Left kidney (tissue), 1 donor: ENCODE measurements at regions not wholly inside any gene's neighbourhood (a gene's known extent, or its start where the extent isn't known, plus 50 kb on each side); places are given as distances from the start of the nearest gene placed in this dataset.

Source experiments
- DNase-seq: peaks from one replicate; pipeline ENCODE4 v3.0.0-alpha.2; 2013

DNA sequence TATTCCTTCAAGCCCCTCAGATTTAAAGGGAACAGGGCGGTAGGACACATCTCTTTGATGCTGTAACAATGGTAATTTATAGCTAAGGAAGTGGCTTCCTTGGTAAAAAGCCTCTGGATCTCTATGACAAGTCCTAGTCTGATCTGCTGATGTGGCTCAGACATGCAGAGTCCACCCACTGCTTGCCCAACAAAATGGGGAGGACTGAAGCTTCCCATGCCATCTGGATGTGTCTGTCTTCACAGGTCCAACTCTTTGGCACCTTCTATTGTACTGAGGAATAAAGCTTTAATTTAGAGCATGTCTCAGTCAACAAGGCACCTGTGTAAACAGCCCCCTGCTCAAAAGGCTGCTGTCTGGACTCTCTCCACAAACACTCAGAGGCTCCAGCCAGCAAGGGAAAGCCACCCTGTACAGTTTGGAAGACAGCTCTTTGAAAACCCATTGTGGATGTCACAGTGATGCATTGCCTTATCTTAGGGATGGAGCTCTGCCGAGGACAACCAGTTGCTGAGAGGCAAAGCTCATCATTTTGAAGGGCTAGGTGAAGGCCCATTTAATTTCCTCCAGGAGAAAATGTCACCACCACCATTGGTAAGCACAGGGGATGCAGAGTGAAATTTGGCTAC lies 348.6 kb upstream of the GRM7 start:
- DNase-seq = no peak

DNA sequence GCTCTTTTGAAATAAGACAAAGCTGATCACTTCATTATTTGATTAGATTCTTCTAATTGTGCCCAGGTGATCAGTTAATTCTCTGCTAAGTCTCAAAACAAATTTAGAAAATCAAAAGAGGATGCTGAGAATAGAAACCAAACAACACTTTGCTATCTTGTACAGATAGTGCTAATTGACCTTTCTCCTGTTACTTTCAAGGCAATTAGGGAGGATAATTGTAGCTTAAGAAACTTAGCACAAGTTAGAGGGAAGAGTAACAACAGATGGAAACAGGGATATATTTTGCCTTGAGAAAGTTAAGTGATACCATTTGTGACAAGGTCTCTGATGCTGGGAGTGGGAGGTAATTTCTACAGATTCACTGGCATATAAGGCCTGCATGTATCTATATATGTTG lies 344.8 kb upstream of the GRM7 start:
- DNase-seq = no peak

DNA sequence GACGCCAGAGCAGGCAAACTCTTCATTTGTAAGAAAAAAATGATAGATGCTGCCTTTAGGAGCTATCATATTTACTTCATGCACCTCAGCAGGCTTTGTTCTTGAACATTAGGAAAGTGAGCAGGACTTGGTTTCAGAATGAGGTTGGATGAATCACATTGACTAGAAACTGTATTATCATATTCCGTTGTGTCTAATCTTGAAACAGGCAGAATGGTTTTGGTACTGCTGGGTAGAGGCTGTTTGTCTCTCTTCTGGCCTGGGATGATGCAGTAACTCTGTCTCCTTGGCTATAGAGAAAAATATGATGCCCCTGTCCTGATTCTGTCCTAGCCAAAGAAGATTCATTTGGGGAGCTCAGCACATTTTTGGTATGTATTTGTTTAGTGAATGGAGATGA lies 344.2 kb upstream of the GRM7 start:
- DNase-seq = no peak

DNA sequence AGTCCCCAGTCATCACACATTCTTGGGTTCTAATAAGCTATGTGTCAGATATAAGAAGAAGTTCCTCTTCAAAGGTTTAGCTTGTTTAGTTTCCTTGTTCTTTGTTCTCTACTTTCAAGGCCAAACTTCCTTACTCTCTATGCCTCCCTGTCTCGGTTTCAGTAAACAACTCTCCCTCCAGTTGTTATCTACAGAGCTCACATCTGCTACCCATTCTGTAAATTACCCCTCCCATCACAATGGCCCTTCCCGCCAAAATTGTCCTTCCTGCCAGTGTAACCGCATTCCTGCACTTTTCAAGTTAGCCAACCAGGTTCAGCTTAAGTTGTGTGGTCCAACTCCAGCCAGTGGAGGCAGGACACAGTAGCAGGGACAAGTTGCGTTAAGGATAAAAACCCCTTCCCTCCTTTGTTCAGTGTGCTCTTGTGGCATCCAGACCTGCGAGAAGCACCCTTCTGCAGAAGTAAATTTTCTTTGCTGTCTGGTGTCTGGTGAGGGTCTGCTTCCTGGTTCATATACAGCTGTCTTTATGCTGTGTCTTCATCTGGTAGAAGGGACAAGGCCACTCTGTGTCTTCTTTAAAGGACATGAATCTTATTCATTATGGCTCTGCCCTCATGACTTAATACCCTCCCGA lies 342.1 kb upstream of the GRM7 start:
- no peak for DNase-seq

DNA sequence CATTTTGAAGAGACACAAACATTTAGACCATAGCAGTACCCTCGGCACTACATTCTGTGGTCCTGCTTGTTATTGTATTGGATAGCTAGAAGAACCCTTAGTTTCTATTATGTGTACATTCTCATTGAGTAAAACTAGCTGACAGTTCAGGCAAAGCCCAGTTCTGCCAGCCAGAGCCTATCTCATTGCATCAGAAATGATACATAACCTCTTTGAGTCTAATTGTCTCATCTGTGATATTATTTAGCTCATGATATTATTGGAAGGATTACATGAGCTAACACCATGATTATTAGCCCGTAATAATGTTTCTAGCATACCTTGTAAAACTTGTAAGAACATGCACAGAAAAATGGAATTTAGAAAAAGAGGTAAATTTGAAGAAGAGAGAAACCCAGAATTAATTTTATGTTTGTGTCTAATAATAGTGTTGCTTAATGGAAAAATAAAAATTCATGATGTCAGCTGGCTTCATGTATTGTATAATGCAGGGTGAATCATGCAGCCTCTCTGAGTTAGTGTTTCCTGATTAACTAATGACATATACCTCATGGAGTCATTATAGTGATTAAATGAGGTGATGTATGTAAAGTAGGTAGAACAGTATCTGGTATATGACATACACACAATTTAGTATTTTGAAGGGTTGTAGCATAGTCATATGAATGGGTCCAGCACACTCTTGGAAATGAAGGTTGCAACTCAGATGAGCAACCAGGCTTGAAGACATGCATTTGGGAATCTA lies 339.4 kb upstream of the GRM7 start:
- DNase-seq = no peak

DNA sequence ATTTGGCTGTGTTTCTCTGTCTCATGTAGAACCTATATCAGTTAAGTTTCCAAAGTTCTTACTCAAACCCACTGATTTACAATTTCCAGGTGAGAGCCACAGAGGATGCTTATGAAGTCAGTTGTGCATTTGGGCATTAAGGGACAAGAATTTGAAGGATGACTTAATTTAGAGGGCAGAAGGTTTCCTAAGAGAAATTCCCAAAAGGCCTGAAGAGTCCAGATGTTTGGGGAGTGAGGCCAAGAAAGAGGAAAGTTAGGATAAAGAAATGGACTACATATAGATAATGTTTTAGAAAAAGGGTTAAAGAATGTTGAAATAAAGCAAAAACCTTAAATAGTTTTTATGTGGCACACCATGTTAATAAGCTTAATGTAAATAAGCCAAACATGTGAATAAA lies 338.7 kb upstream of the GRM7 start:
- DNase-seq = no peak

DNA sequence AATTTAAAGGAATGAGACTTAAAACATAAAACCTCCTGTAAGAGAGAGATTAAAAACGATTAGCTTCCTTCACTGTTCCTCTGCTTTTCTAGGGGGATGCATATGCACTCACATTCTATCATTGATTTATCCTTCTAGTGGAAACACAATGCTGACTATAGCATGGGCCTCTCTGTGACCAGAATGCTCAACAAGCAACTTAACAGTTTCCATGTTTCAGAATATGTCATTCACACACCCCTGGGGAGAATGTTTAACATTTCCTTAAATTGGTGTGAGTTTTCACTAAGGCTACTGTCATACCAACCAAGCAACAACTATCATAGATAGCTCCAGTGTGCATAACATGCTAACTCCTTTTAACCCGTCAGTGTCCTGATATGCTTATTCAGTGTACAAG lies 337.9 kb upstream of the GRM7 start:
- no peak for DNase-seq

DNA sequence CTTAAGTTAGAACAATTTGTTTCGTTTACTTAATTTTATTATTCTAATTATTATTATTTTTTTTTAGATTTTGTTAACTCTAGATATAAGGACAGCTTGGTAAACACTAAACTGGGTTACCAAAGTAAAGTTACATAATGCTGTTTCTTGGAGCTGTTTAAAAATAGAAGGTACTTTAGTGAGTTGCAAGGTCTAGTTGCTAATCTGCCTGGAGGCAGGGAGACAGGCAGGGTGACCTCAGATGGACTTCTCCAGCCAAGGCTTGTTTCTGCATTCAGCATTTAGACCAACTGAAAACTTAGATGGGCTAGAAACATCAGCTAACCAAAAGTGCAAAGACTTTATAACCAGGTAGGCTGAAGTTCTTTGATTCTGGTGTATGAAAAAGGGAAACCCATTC lies 336.4 kb upstream of the GRM7 start:
- DNase-seq = no peak

DNA sequence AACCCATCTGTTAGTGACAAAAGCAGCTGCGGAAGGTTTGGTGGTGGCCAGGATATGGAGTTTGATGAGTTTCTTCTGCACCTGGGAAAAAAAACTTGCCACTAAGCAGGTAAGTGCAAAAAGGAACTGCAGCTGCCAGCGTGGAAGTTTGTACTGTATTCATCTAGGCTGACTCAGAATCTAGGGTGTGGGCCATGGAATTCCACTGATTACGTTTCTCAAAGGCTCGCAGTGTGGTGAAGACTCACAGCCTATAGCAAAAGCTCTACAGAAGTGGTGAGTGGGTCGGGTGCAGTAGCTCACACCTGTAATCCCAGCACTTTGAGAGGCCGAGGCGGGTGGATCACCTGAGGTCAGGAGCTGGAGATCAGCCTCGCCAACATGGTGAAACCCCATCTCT lies 334.6 kb upstream of the GRM7 start:
- no peak for DNase-seq

DNA sequence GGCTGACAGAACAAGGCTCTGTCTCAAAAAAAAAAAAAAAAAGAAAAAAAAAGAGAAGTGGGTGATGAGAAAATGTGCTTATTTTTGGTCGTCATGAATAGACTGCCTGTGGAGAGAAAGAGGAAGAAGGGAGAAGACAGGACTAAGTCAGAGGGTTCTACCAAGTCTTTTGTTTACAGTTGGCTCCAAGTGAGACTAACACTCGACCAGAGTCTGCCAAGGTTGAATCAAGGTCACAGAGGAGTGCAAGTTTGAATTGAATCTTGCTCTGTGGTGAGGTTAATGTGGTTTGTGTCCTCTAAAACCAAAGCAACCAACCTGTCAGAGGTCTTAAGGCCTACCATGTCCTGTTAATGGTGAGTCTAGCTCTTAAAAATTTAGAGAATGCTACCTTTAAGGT lies 334.1 kb upstream of the GRM7 start:
- no peak for DNase-seq

DNA sequence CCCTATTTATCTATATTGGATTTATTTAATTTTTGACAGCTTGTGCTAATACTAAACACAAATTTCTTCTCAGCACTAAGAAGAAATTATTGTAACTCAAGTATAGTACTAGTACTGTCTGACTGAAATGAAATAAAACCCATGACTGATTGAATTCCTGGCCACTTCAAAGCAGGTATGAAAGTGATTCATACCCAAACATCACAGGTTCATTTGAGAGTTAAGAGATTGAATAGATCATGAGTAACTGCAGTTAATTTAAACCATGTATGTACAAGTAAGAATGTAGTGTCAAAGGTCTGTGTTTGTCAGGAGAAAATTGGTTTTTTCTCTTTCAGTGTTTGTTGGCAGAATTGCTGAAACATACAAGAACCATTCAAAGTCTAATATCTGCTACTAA lies 332.0 kb upstream of the GRM7 start:
- DNase-seq = no peak

DNA sequence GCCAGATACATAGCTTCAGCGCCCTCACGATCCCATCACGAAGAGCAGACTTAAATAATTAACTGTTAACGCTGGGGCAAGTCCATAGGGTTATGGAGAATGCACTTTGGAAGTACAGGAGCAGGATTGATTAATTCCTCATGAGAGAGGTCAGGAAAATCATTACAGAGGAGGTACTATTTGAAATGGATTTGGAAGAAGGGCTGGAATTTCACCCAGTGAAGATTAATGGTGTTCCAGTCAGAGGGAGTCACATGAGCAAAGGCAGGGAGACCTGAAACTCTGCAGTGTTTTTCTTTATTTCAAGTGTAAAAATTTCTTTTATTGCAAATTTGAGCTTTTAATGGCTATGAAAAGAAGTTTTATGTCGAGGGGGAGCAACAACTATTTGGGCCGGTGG lies 329.8 kb upstream of the GRM7 start:
- no peak for DNase-seq

DNA sequence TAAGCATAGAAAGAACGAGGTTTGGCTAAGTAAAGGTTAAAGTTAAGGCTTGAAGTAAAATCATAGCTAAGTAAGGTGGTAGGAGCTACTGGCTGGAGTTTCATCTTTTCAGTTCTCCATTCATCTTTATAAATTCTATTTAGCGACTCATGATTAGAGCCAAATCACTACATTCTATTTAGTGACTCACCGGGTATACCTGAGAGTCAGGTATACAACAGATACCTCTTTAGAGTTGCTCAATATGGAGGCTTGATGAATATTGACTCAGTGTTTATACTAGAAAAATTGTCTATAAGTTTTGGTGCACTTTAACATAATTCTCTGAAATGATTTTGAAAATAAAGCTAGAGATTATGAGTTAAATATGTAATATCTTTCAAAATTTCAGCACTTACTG lies 328.8 kb upstream of the GRM7 start:
- DNase-seq = no peak

DNA sequence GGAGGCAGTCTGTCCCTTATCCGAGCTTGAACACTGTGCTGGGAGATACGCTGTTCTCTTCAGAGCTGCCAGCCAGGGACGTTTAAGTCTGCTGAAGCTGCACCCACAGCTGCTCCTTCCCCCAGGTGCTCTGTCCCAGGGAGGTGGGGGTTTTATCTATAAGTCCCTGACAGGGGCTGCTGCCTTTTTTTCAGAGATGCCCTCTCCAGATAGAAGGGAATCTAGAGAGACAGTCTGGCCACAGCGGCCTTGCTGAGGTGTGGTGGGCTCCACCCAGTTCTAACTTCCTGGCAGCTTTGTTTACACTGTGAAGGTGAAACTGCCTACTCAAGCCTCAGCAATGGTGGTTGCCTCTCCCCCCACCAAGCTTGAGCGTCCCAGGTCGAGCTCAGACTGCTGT lies 319.9 kb upstream of the GRM7 start:
- no peak for DNase-seq

DNA sequence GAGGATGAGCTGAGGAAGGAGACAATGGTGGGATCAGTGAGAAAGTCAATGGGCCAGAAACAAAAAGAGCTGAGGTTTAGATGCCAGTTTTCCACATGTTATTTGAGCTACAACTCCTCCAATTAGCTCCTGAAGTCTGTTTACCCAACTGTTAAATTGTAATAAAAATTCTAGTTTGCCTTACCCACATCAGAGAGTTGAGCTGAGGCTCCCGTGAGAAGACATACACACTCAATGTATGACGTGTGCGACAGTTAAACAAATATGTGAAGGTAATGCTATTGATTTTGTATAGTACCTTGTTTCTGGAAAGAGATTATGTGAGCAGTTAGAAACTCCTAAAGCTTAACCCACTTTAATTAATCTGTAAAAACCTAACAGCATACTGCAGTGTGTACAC lies 318.1 kb upstream of the GRM7 start:
- DNase-seq = no peak

DNA sequence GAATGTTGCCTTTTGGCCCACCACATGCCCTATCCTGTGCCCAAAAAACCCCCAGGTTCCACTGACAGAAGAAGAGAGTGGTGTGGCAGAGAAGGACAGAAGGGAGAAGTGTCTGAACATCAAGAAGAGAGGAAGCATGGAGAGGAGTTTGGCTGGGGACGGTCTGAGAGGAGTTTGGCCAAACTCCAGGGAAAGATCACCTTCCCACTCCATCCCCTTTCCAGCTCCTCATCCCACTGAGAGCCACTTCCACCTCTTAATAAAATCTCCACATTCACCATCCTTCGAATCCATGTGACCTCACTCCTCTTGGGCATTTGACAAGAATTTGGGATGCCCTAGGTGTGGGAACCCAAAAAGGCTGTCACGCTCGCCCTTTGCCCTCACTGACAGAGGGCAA lies 311.6 kb upstream of the GRM7 start:
- no peak for DNase-seq

DNA sequence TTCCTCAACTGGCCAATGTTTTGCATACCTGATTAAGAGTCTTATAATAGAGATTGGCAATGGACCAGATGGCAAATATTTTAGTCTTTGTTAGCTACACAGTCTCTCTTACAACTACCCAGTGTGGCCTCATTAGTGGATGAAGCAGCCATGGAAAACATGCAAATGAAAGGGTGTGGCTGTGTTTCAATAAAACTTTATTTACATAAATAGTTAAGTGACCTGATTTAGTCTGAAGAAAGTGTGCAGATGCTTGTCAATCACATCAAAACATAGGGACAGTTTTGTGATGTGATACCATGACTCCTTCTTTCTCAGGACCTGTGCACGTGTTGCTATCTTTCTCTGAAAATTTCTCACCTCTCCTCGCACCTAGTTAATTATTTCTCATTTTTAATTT lies 309.8 kb upstream of the GRM7 start:
- DNase-seq = no peak

DNA sequence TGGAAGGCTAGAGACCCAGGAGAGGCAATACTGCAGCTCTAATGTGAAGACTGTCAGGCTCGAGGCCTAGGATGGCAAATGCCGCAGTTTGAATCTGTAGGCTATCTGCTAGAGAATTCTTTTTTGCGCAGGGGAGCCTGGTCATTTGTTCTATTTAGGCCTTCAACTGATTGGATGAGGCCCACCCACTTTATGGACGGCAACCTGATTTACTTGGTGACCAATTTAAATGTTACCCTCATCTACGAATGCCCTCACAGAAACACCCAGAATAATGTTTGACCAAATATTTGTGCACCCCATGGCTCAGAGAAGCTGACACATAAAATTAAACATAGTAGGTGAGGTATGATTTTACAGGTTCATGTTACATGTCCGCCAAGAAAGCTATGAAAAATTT lies 300.7 kb upstream of the GRM7 start:
- DNase-seq = no peak

DNA sequence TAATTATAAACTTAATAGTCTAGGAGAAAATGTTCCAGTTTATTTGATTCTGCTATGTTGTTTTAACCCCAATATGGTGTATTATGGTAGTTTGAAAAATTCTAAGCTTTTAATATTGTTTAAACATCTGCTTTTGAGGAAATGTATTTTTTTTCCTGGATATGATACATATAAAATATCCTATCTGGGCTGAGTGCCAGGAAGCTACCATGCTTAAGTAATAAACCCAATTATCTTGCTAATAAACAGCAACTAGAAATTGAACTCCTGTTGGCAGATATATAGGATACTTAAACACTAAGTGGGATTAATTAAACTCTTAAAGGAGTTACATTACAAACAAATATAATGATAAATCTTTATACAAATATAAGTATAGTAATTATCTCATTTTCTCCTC lies 293.7 kb upstream of the GRM7 start:
- no peak for DNase-seq

DNA sequence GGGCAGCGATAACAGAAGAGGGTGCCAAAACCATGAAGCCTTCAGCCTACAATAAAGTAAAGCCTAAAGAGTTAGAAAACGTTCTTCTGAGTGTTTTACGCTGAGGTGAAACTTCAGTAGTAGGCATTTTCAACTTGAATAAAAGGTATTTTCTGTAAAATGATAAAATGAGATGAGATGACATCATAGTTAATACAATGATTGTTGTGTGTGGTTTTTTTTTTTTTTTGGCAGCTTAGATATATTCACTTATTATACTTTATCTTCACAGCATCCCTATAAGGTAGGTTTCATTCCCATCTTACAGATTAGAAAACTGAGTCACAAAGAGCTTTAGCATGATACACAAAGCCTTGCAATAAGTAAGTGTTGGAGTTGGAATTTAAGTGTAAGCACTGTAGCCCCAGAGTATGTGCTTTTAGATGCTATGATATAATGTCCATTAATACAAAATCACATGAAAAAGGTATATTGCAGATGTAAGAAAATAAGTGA lies 291.9 kb upstream of the GRM7 start:
- DNase-seq = no peak

DNA sequence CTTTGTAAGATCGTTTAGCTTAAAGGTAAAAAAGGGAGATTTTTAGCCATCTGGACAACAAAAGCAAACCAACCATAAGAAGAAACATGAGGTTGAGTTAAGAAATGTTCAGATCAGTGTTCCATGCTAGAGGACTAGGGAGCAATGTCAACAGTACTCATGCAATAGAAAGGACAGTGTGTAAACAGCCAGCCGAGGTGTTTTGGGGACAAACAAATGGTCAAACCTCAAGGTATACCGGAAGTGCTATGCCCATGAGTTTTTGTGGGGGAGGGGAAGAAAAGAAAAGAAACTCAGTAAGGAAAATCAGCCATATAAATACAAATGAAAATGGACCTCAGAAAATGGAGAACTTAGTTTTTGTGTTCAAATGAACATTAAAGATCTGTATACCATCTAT lies 289.5 kb upstream of the GRM7 start:
- DNase-seq = no peak

DNA sequence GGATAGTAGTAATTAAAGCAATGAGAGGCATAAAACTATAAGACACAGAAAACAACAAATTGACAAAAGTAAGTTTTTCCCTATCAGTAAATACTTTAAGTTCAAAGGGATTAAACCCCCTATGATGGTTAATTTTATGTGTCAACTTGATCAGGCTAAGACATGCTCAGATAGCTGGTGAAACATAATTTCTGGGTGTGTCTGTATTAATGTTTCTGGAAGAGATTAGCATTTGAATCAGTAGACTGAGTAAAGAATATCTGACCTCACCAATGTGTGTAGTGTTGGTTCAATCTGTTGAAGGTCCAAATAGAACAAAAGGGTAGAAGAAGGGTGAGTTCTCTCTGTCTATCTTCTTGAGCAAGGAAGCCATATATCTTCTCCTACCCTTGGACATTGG lies 283.3 kb upstream of the GRM7 start:
- no peak for DNase-seq

DNA sequence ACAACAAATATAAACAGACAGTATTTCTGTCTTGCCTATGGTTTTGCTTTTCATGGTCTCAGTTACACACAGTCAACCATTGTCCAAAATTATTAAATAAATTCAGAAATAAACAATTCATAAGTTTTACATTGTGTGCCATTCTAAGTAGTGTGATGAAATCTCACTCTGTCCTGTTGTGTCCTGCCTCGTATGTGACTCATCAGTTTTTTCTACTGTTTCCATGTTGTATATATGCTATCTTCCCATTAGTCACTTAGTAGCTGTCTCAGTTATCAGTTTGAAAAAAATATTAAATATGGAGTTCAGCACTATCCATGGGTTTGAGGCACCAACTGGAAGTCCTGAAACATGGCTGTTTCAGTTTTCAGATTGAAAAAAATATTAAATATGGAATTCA lies 282.4 kb upstream of the GRM7 start:
- no peak for DNase-seq

DNA sequence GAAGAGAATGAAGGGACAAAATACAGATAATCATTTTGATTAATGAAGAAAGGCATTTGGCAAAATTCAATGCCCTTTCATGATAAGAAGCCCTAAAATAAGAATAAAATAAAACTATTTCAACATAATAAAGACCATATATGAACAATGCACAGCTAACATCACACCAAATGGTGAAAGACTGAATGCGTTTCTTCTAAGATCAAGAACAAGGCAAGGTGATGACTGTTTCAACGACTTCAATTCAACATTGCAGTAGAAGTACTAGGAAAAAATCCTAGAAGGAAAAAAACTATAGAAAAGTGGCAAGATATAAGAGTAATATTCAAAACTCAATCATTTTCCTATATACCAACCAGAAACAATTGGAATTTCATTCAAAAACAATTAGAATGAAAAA lies 280.1 kb upstream of the GRM7 start:
- no peak for DNase-seq
